ENCODE measurements at regions not wholly inside any gene's neighbourhood (a gene's known extent, or its start where the extent isn't known, plus 50 kb on each side); places are given as distances from the start of the nearest gene placed in this dataset.

DNA sequence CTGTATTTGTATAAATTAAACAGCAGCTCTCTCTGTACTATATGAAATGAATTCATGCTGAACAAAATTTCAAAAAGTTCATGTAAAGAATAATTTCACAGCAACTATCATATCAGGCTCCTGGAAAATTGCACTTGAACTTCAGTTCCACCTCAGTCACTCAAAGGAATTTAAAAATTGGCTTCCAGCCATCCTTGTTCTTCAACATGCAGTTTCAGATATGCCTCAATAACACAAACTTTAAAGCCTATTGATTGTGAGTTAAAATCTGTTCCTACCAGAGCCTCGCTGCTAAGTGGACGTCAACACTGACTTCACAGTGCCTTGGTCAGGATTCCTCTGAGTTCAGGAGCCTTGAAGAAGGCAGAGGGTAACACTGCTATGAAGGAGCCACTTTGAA, 418.7 kb upstream of the WWC1 start:
- TF ChIP-seq, protein P1, sequence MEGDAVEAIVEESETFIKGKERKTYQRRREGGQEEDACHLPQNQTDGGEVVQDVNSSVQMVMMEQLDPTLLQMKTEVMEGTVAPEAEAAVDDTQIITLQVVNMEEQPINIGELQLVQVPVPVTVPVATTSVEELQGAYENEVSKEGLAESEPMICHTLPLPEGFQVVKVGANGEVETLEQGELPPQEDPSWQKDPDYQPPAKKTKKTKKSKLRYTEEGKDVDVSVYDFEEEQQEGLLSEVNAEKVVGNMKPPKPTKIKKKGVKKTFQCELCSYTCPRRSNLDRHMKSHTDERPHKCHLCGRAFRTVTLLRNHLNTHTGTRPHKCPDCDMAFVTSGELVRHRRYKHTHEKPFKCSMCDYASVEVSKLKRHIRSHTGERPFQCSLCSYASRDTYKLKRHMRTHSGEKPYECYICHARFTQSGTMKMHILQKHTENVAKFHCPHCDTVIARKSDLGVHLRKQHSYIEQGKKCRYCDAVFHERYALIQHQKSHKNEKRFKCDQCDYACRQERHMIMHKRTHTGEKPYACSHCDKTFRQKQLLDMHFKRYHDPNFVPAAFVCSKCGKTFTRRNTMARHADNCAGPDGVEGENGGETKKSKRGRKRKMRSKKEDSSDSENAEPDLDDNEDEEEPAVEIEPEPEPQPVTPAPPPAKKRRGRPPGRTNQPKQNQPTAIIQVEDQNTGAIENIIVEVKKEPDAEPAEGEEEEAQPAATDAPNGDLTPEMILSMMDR (conservative IDR thresholded peaks at IDR 0.05; ENCODE audit: low read length) = no peak
- TF ChIP-seq EZH2phosphoT487 (IDR thresholded peaks at IDR 0.05; ENCODE audit: borderline replicate concordance, low read depth, low read length) = no peak
